Upper lobe of right lung (tissue), 1 donor: ENCODE measurements at regions not wholly inside any gene's neighbourhood (a gene's known extent, or its start where the extent isn't known, plus 50 kb on each side); places are given as distances from the start of the nearest gene placed in this dataset.

Experiments
- ATAC-seq: fragments of 200-7000 bp; cut with Tn5 transposase; one replicate; pipeline ENCODE4 v1.9.1; 2020; ENCODE audit warnings: mild to moderate bottlenecking, moderate library complexity
- DNase-seq: peaks from one replicate; pipeline ENCODE4 v3.0.0-alpha.2; 2020
- H3K27ac ChIP-seq: fragments of 200-600 bp; one replicate; pipeline ENCODE4 v1.8.0; 2022
- H3K27me3 ChIP-seq: fragments of 200-600 bp; one replicate; pipeline ENCODE4 v1.8.0; 2022; ENCODE audit warnings: mild to moderate bottlenecking
- H3K36me3 ChIP-seq: fragments of 200-600 bp; one replicate; pipeline ENCODE4 v1.8.0; 2022
- H3K4me1 ChIP-seq: fragments of 200-600 bp; one replicate; pipeline ENCODE4 v1.8.0; 2022
- H3K4me3 ChIP-seq: fragments of 200-600 bp; one replicate; pipeline ENCODE4 v1.8.0; 2022; ENCODE audit warnings: mild to moderate bottlenecking
- H3K9me3 ChIP-seq: fragments of 200-600 bp; one replicate; pipeline ENCODE4 v1.8.0; 2022
- CTCF ChIP-seq: fragments of 200-600 bp; IDR thresholded peaks from one replicate; pipeline ENCODE4 v1.8.0; 2022; ENCODE audit warnings: antibody characterized with exemption
- intact Hi-C: fragments of 100-400 bp; cut with DNase I; formaldehyde crosslinking; loops from one replicate; pipeline ENCODE4 v1.11.0; 2022
- donor health status: DM: no; HTN: yes; CAD: no; lungs with severe emphysema.

- intact Hi-C loops = no loop called here
- no peaks in the 10 kb centered on the region for H3K36me3 ChIP-seq
- ATAC-seq = no peak
- H3K4me1 ChIP-seq = no peaks in the 10 kb centered on the region
- no peaks in the 10 kb centered on the region for H3K27me3 ChIP-seq
- no peak overlapping the region for H3K4me3 ChIP-seq
- no peak for DNase-seq
- H3K9me3 ChIP-seq = no peaks in the 10 kb centered on the region
- no peak for TF ChIP-seq CTCF
- no peak overlapping the region for H3K27ac ChIP-seq
Measured at GRCh38 chr15:45743426-45744235, 108.8 kb downstream of the SQOR start.

GRCh38 chr15:45744236-45744589 is 109.4 kb downstream of the SQOR start:
- ATAC-seq (no peak), DNase-seq (no peak)
- Histone ChIP-seq H3K4me3 (no peak overlapping the region), H3K4me1 (no peaks in the 10 kb centered on the region), H3K27ac (no peak overlapping the region), H3K36me3 (no peaks in the 10 kb centered on the region), H3K9me3 (no peaks in the 10 kb centered on the region), H3K27me3 (peaks cover 3% of the 10 kb centered on the region)
- intact Hi-C loops = no loop called here
- TF ChIP-seq CTCF = no peak

GRCh38 chr15:45747426-45747825 is 112.6 kb downstream of the SQOR start:
- ATAC-seq = no peak
- intact Hi-C loops = no loop called here

GRCh38 chr15:45751629-45752028 is 116.8 kb downstream of the SQOR start:
- no peak for TF ChIP-seq CTCF
- no peaks in the 10 kb centered on the region for H3K9me3 ChIP-seq
- no peaks in the 10 kb centered on the region for H3K36me3 ChIP-seq
- H3K27me3 ChIP-seq = peaks cover 3% of the 10 kb centered on the region
- H3K27ac ChIP-seq = no peak overlapping the region
- intact Hi-C loops = no loop called here
- DNase-seq (no peak), ATAC-seq (no peak)
- H3K4me1 ChIP-seq = no peaks in the 10 kb centered on the region
- H3K4me3 ChIP-seq = no peak overlapping the region

More at GRCh38 chr15:45747426-45747825, 112.6 kb downstream of the SQOR start:
- DNase-seq = no peak
- Histone ChIP-seq H3K4me1 (no peaks in the 10 kb centered on the region), H3K9me3 (no peaks in the 10 kb centered on the region), H3K4me3 (no peak overlapping the region), H3K27me3 (peaks cover 3% of the 10 kb centered on the region), H3K36me3 (no peaks in the 10 kb centered on the region), H3K27ac (no peak overlapping the region)
- TF ChIP-seq CTCF = no peak

- no peaks in the 10 kb centered on the region for H3K36me3 ChIP-seq
- TF ChIP-seq CTCF = no peak
- H3K4me1 ChIP-seq = no peaks in the 10 kb centered on the region
- H3K27me3 ChIP-seq = no peaks in the 10 kb centered on the region
- H3K4me3 ChIP-seq = no peak overlapping the region
- DNase-seq (no peak), ATAC-seq (no peak)
- intact Hi-C loops = no loop called here
- H3K27ac ChIP-seq = no peak overlapping the region
- H3K9me3 ChIP-seq = no peaks in the 10 kb centered on the region
Measured at GRCh38 chr15:45759936-45760335, 125.1 kb downstream of the SQOR start.
